ENCODE measurements at regions not wholly inside any gene's neighbourhood (a gene's known extent, or its start where the extent isn't known, plus 50 kb on each side); places are given as distances from the start of the nearest gene placed in this dataset.

GRCh38 chr12:131513606-131514005, 197.3 kb upstream of the SFSWAP start:
- TF ChIP-seq CTCF (IDR thresholded peaks at IDR 0.05; ENCODE audit: control extremely low read depth in 1 of 3, insufficient read depth in 1 of 3, low read depth in 1 of 3, low read length in 3 of 3) (no peak), CEBPB (IDR thresholded peaks at IDR 0.05; ENCODE audit: low read depth, low read length) (no peak), USF2 (IDR thresholded peaks at IDR 0.05; ENCODE audit: low read length) (no peak), SUZ12 (IDR thresholded peaks at IDR 0.05; ENCODE audit: low read length) (no peak), SRF (IDR thresholded peaks at IDR 0.05; ENCODE audit: low read depth, low read length) (no peak), GABPA (IDR thresholded peaks at IDR 0.05; ENCODE audit: borderline replicate concordance, insufficient read depth, low read length) (no peak), JUN (IDR thresholded peaks at IDR 0.05; ENCODE audit: low read depth, low read length) (no peak), NRF1 (IDR thresholded peaks at IDR 0.05; ENCODE audit: low read depth, low read length) (no peak), ZNF274 (IDR thresholded peaks at IDR 0.05; ENCODE audit: borderline replicate concordance, extremely low read depth, low read length) (no peak), TAF1 (IDR thresholded peaks at IDR 0.05; ENCODE audit: low read depth, low read length) (no peak), POLR2A (IDR thresholded peaks at IDR 0.05; ENCODE audit: control extremely low read depth in 1 of 2, low read depth in 2 of 2, low read length in 2 of 2) (no peak)

Data from H1 (cell line).